ENCODE measurements at regions not wholly inside any gene's neighbourhood (a gene's known extent, or its start where the extent isn't known, plus 50 kb on each side); places are given as distances from the start of the nearest gene placed in this dataset.

GRCh38 chr4:128648021-128648420 lies 161.5 kb upstream of the JADE1 start:
- TF ChIP-seq, protein P1, sequence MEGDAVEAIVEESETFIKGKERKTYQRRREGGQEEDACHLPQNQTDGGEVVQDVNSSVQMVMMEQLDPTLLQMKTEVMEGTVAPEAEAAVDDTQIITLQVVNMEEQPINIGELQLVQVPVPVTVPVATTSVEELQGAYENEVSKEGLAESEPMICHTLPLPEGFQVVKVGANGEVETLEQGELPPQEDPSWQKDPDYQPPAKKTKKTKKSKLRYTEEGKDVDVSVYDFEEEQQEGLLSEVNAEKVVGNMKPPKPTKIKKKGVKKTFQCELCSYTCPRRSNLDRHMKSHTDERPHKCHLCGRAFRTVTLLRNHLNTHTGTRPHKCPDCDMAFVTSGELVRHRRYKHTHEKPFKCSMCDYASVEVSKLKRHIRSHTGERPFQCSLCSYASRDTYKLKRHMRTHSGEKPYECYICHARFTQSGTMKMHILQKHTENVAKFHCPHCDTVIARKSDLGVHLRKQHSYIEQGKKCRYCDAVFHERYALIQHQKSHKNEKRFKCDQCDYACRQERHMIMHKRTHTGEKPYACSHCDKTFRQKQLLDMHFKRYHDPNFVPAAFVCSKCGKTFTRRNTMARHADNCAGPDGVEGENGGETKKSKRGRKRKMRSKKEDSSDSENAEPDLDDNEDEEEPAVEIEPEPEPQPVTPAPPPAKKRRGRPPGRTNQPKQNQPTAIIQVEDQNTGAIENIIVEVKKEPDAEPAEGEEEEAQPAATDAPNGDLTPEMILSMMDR (IDR thresholded peaks at IDR 0.05): no peak
- TF ChIP-seq POLR2AphosphoS5 (IDR thresholded peaks at IDR 0.05) (no peak), POLR2A (IDR thresholded peaks at IDR 0.05) (no peak), EP300 (IDR thresholded peaks at IDR 0.05) (no peak)

All from upper lobe of left lung (tissue), 4 donors.